GM21423 (cell line): ENCODE measurements at regions not wholly inside any gene's neighbourhood (a gene's known extent, or its start where the extent isn't known, plus 50 kb on each side); places are given as distances from the start of the nearest gene placed in this dataset.

Experiments used
- ATAC-seq: cut with Tn5 transposase; IDR thresholded peaks from one replicate; pipeline ENCODE4 v1.9.1; 2021; ENCODE audit warnings: mild to moderate bottlenecking, moderate library complexity; ENCODE audit not compliant: unreplicated experiment

- no peak for ATAC-seq
These were observed 600.6 kb downstream of the BUD13 start for GRCh38 chr11:116172156-116172555.

GRCh38 chr11:116171271-116172140, 601.3 kb downstream of the BUD13 start:
- ATAC-seq: no peak

GRCh38 chr11:116170526-116171120, 602.2 kb downstream of the BUD13 start:
- ATAC-seq: no peak

- ATAC-seq: no peak
These were observed 603.0 kb downstream of the BUD13 start for GRCh38 chr11:116169776-116170175.

- ATAC-seq: no peak
These were observed 604.4 kb downstream of the BUD13 start for GRCh38 chr11:116168459-116168787.

- no peak for ATAC-seq
These were observed 604.9 kb downstream of the BUD13 start for GRCh38 chr11:116167706-116168458.

GRCh38 chr11:116166573-116167465, 606.0 kb downstream of the BUD13 start:
- no peak for ATAC-seq

GRCh38 chr11:116164843-116165242, 607.9 kb downstream of the BUD13 start:
- no peak for ATAC-seq

GRCh38 chr11:116162886-116163230, 609.9 kb downstream of the BUD13 start:
- no peak for ATAC-seq

GRCh38 chr11:116162086-116162885, 610.5 kb downstream of the BUD13 start:
- no peak for ATAC-seq

GRCh38 chr11:116148645-116149044, 624.1 kb downstream of the BUD13 start:
- no peak for ATAC-seq

GRCh38 chr11:116148056-116148455, 624.7 kb downstream of the BUD13 start:
- no peak for ATAC-seq

- no peak for ATAC-seq
These were observed 627.5 kb downstream of the BUD13 start for GRCh38 chr11:116145187-116145865.

GRCh38 chr11:116144387-116144958, 628.3 kb downstream of the BUD13 start:
- ATAC-seq: no peak

GRCh38 chr11:116138280-116138679, 634.1 kb upstream of the CADM1 start:
- no peak for ATAC-seq

- ATAC-seq: no peak
These were observed 633.5 kb upstream of the CADM1 start for GRCh38 chr11:116137753-116138152.

GRCh38 chr11:116136987-116137674, 632.9 kb upstream of the CADM1 start:
- ATAC-seq: no peak

GRCh38 chr11:116135891-116136290, 631.7 kb upstream of the CADM1 start:
- ATAC-seq: no peak

- ATAC-seq: no peak
These were observed 630.2 kb upstream of the CADM1 start for GRCh38 chr11:116134450-116134849.
